ENCODE measurements at regions not wholly inside any gene's neighbourhood (a gene's known extent, or its start where the extent isn't known, plus 50 kb on each side); places are given as distances from the start of the nearest gene placed in this dataset.

GRCh38 chr10:110355141-110355831, 50.6 kb upstream of the SMNDC1 start:
- DNase-seq (ENCODE audit: low spot score) (no peak), ATAC-seq (no peak)
- intact Hi-C loops (cut with DNase I), result no loop called here

- intact Hi-C loops (cut with DNase I), result no loop called here
- ATAC-seq, result no peak
- no peak for DNase-seq (ENCODE audit: low spot score)
These were observed 51.4 kb upstream of the SMNDC1 start for GRCh38 chr10:110355922-110356627.

GRCh38 chr10:110356628-110357245, 52.0 kb upstream of the SMNDC1 start:
- peak; percentile 52 for ATAC-seq
- DNase-seq (ENCODE audit: low spot score), result no peak
- intact Hi-C loops (cut with DNase I), result no loop called here

GRCh38 chr10:110357252-110357780, 52.6 kb upstream of the SMNDC1 start:
- DNase-seq (ENCODE audit: low spot score) (no peak), ATAC-seq (no peak)

GRCh38 chr10:110357871-110358270, 53.2 kb upstream of the SMNDC1 start:
- DNase-seq (ENCODE audit: low spot score) (no peak), ATAC-seq (no peak)
- intact Hi-C loops (cut with DNase I), result no loop called here

More at GRCh38 chr10:110357252-110357780, 52.6 kb upstream of the SMNDC1 start:
- intact Hi-C loops (cut with DNase I), result no loop called here

GRCh38 chr10:110358278-110358677, 53.6 kb upstream of the SMNDC1 start:
- ATAC-seq, result no peak
- intact Hi-C loops (cut with DNase I), result no loop called here

GRCh38 chr10:110358869-110359629, 54.3 kb upstream of the SMNDC1 start:
- intact Hi-C loops (cut with DNase I), result no loop called here
- no peak for DNase-seq (ENCODE audit: low spot score)
- no peak for ATAC-seq

More at GRCh38 chr10:110358278-110358677, 53.6 kb upstream of the SMNDC1 start:
- DNase-seq (ENCODE audit: low spot score), result no peak

- no peak for DNase-seq (ENCODE audit: low spot score)
- intact Hi-C loops (cut with DNase I), result no loop called here
- ATAC-seq, result no peak
These were observed 56.2 kb upstream of the SMNDC1 start for GRCh38 chr10:110360857-110361474.

GRCh38 chr10:110361800-110362456, 57.2 kb upstream of the SMNDC1 start:
- ATAC-seq (no peak), DNase-seq (ENCODE audit: low spot score) (no peak)
- intact Hi-C loops (cut with DNase I), result no loop called here

- intact Hi-C loops (cut with DNase I), result no loop called here
- ATAC-seq, result peak; percentile 39
These were observed 59.1 kb upstream of the SMNDC1 start for GRCh38 chr10:110363572-110364411.

GRCh38 chr10:110364531-110364937, 59.8 kb upstream of the SMNDC1 start:
- intact Hi-C loops (cut with DNase I), result no loop called here
- ATAC-seq (no peak), DNase-seq (ENCODE audit: low spot score) (no peak)

More at GRCh38 chr10:110363572-110364411, 59.1 kb upstream of the SMNDC1 start:
- DNase-seq (ENCODE audit: low spot score), result no peak

- intact Hi-C loops (cut with DNase I), result no loop called here
- DNase-seq (ENCODE audit: low spot score) (no peak), ATAC-seq (no peak)
These were observed 60.8 kb upstream of the SMNDC1 start for GRCh38 chr10:110365356-110366143.

- DNase-seq (ENCODE audit: low spot score), result no peak
- no peak for ATAC-seq
- intact Hi-C loops (cut with DNase I), result no loop called here
These were observed 61.9 kb upstream of the SMNDC1 start for GRCh38 chr10:110366635-110367034.

GRCh38 chr10:110368002-110368401, 63.3 kb upstream of the SMNDC1 start:
- DNase-seq (ENCODE audit: low spot score), result no peak
- ATAC-seq, result no peak
- intact Hi-C loops (cut with DNase I), result no loop called here

- ATAC-seq, result no peak
- intact Hi-C loops (cut with DNase I), result no loop called here
- no peak for DNase-seq (ENCODE audit: low spot score)
These were observed 63.8 kb upstream of the SMNDC1 start for GRCh38 chr10:110368556-110368955.

GRCh38 chr10:110370006-110370405, 65.3 kb upstream of the SMNDC1 start:
- ATAC-seq, result no peak
- intact Hi-C loops (cut with DNase I), result loop anchor here (5.0 kb wide), 1 partner anchor 1072 kb away; no protein-coding TSS in a partner anchor
- no peak for DNase-seq (ENCODE audit: low spot score)

- intact Hi-C loops (cut with DNase I), result loop anchor here (5.0 kb wide), 1 partner anchor 1070 kb away; no protein-coding TSS in a partner anchor
These were observed 67.9 kb upstream of the SMNDC1 start for GRCh38 chr10:110372656-110373055.

More at GRCh38 chr10:110372656-110373055, 67.9 kb upstream of the SMNDC1 start:
- DNase-seq (ENCODE audit: low spot score), result no peak
- no peak for ATAC-seq

Data from sciatic nerve (tissue), 2 donors.